Esophagus muscularis mucosa (tissue), 4 donors: ENCODE measurements at regions not wholly inside any gene's neighbourhood (a gene's known extent, or its start where the extent isn't known, plus 50 kb on each side); places are given as distances from the start of the nearest gene placed in this dataset.

Source experiments
- CTCF ChIP-seq, 3 experiments: fragments of 200-600 bp in 2 of 3; fragments of 450-650 bp in 1 of 3; sonication (generic) in 2 of 3; IDR thresholded peaks; one replicate each; pipeline ENCODE4 v1.5.1; 2017 to 2019; ENCODE audit warnings: antibody characterized with exemption in 3 of 3, mild to moderate bottlenecking in 2 of 3, moderate library complexity in 1 of 3
- EP300 ChIP-seq: sonication (generic); formaldehyde crosslinking; IDR thresholded peaks from one replicate; pipeline ENCODE4 v1.6.1; 2017; ENCODE audit warnings: antibody characterized with exemption
- POLR2A ChIP-seq: fragments of 450-650 bp; IDR thresholded peaks from one replicate; pipeline ENCODE4 v1.6.1; 2017; ENCODE audit warnings: antibody characterized with exemption, moderate library complexity, mild to moderate bottlenecking, low read depth
- POLR2AphosphoS5 ChIP-seq, 2 donors: sonication (generic); formaldehyde crosslinking; IDR thresholded peaks; one replicate each; pipeline ENCODE4 v1.6.1; 2017; ENCODE audit warnings: antibody characterized with exemption in 2 of 2

GRCh38 chr3:132772252-132772651 lies 50.0 kb upstream of the NPHP3 start:
- TF ChIP-seq CTCF (IDR thresholded peaks at IDR 0.05) (no peak), EP300 (no peak), POLR2AphosphoS5 (IDR thresholded peaks at IDR 0.05) (no peak), POLR2A (no peak)
